Esophagus muscularis mucosa (tissue), 4 donors: ENCODE measurements at regions not wholly inside any gene's neighbourhood (a gene's known extent, or its start where the extent isn't known, plus 50 kb on each side); places are given as distances from the start of the nearest gene placed in this dataset.

Experiments used
- DNase-seq: peaks from one replicate; pipeline ENCODE4 v3.0.0-alpha.2; 2017; ENCODE audit errors: extremely low spot score
- H3K27ac ChIP-seq, 4 donors: fragments of 200-600 bp; sonication (generic); replicated peaks in 1 of 4; 1 replicate in 3 of 4; 2 replicates in 1 of 4; pipeline ENCODE4 v1.5.1; 2016 to 2019; ENCODE audit warnings: mild to moderate bottlenecking in 1 of 4
- H3K27me3 ChIP-seq, 4 donors: fragments of 200-600 bp; sonication (generic); one replicate each; pipeline versions ENCODE4 v1.5.1 to v1.6.0; 2016 to 2019
- H3K36me3 ChIP-seq, 4 donors: fragments of 200-600 bp; sonication (generic); one replicate each; pipeline ENCODE4 v1.5.1; 2016 to 2019
- H3K4me1 ChIP-seq, 4 donors: fragments of 200-600 bp; sonication (generic); one replicate each; pipeline ENCODE4 v1.5.1; 2016 to 2019
- H3K4me3 ChIP-seq, 4 donors: fragments of 200-600 bp; sonication (generic); 1 replicate in 2 of 4; 2 replicates in 2 of 4; pipeline ENCODE4 v1.5.1; 2016 to 2019; ENCODE audit warnings: mild to moderate bottlenecking in 4 of 4, moderate library complexity in 1 of 4
- H3K9me3 ChIP-seq, 4 donors: fragments of 200-600 bp; sonication (generic); 1 replicate in 3 of 4; 2 replicates in 1 of 4; pipeline ENCODE4 v1.5.1; 2016 to 2019
- EP300 ChIP-seq: sonication (generic); formaldehyde crosslinking; IDR thresholded peaks from one replicate; pipeline ENCODE4 v1.6.1; 2017; ENCODE audit warnings: antibody characterized with exemption
- POLR2A ChIP-seq: fragments of 450-650 bp; IDR thresholded peaks from one replicate; pipeline ENCODE4 v1.6.1; 2017; ENCODE audit warnings: antibody characterized with exemption, moderate library complexity, mild to moderate bottlenecking, low read depth
- POLR2AphosphoS5 ChIP-seq, 2 donors: sonication (generic); formaldehyde crosslinking; IDR thresholded peaks; one replicate each; pipeline ENCODE4 v1.6.1; 2017; ENCODE audit warnings: antibody characterized with exemption in 2 of 2
- WGBS: methylation state at CpG from one replicate; pipeline ENCODE4 v1.1.5; 2018; 5-methylcytosine and 5-hydroxymethylcytosine counted together
- intact Hi-C: fragments of 100-400 bp; cut with DNase I; formaldehyde crosslinking; loops from one replicate; pipeline ENCODE4 v1.15.1; 2023
- TF ChIP-seq, protein P1 (sequence below), 3 experiments: fragments of 200-600 bp in 2 of 3; fragments of 450-650 bp in 1 of 3; sonication (generic) in 2 of 3; IDR thresholded peaks; one replicate each; pipeline ENCODE4 v1.5.1; 2017 to 2019; ENCODE audit warnings: antibody characterized with exemption in 3 of 3, mild to moderate bottlenecking in 2 of 3, moderate library complexity in 1 of 3

DNA sequence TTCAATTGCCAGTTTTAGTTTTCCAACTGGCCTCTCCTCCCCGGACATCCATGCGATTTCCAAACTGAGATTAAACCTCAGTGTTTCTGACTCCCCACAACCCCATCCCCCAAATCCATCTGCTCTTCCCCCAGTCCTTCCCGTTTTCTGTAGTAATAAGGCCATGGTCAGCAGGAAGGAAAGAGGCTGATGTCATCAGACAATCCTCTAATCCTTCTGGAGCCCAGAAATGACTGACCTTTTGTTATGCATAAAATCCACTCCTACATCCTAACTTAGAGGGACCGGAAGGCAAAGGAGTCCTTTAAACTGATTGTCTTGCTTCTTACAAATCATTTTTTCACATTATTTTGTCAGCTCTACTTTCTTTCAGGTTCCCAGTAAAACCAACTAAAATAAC, 155.8 kb downstream of the INO80D start:
- no peak overlapping the region for H3K4me3 ChIP-seq
- H3K36me3 ChIP-seq = no peaks in the 10 kb centered on the region
- H3K4me1 ChIP-seq = peaks cover 0 to 28% (median 21%) of the 10 kb centered on the region in 4 donors
- no peaks in the 10 kb centered on the region for H3K27me3 ChIP-seq
- H3K9me3 ChIP-seq = no peaks in the 10 kb centered on the region
- intact Hi-C loops = no loop called here
- TF ChIP-seq EP300 (no peak), POLR2AphosphoS5 (IDR thresholded peaks at IDR 0.05) (no peak), POLR2A (no peak)
- TF ChIP-seq, protein P1, sequence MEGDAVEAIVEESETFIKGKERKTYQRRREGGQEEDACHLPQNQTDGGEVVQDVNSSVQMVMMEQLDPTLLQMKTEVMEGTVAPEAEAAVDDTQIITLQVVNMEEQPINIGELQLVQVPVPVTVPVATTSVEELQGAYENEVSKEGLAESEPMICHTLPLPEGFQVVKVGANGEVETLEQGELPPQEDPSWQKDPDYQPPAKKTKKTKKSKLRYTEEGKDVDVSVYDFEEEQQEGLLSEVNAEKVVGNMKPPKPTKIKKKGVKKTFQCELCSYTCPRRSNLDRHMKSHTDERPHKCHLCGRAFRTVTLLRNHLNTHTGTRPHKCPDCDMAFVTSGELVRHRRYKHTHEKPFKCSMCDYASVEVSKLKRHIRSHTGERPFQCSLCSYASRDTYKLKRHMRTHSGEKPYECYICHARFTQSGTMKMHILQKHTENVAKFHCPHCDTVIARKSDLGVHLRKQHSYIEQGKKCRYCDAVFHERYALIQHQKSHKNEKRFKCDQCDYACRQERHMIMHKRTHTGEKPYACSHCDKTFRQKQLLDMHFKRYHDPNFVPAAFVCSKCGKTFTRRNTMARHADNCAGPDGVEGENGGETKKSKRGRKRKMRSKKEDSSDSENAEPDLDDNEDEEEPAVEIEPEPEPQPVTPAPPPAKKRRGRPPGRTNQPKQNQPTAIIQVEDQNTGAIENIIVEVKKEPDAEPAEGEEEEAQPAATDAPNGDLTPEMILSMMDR (IDR thresholded peaks at IDR 0.05) = no peak
- H3K27ac ChIP-seq = no peak overlapping the region
- DNase-seq = no peak
- WGBS = 46% methylated on average over 4 of the region's 4 CpGs

DNA sequence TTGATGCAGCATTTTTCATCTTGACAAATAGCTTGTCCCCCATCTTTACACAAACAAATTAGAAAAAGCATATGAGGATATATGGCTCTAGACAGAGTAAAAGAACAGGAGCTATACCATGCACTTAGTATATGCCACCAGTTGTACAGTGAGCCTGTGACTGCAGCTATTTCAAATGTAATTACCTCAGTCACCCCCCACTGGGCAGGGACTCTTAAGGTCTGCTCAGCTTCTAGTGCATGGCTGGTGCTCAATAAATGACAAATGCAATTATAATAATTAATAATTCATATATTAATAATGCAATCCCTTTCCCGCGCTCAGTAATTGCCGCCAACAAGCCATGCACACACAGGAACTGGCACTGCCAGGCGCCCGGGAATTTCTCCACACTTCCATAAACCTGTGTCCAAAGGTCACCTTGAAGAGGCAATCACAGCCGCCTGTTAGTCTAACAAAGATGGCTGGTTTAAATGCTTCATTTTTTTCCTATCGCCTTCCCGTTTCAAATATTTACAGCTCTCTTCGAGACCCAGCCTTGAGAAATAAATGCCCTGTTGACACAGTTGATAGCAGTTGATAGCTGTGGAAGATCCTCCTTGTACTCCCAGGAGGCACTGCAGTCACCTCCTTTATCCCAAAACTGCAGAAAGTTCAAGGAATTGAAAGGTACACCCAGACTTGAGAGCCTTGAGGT, 156.6 kb downstream of the INO80D start:
- H3K27me3 ChIP-seq = no peaks in the 10 kb centered on the region
- DNase-seq = no peak
- H3K27ac ChIP-seq = no peak overlapping the region
- no peaks in the 10 kb centered on the region for H3K36me3 ChIP-seq
- H3K4me3 ChIP-seq = no peak overlapping the region
- no peaks in the 10 kb centered on the region for H3K9me3 ChIP-seq
- peaks cover 0 to 34% (median 24%) of the 10 kb centered on the region in 4 donors for H3K4me1 ChIP-seq
- TF ChIP-seq POLR2AphosphoS5 (IDR thresholded peaks at IDR 0.05) = no peak
- TF ChIP-seq POLR2A = no peak
- TF ChIP-seq, protein P1 (IDR thresholded peaks at IDR 0.05) = no peak
- no peak for TF ChIP-seq EP300
- 95% methylated on average over 9 of the region's 9 CpGs for WGBS
- intact Hi-C loops = loop anchor here (10.0 kb wide), 1 partner anchor 255 kb away; no protein-coding TSS in a partner anchor

DNA sequence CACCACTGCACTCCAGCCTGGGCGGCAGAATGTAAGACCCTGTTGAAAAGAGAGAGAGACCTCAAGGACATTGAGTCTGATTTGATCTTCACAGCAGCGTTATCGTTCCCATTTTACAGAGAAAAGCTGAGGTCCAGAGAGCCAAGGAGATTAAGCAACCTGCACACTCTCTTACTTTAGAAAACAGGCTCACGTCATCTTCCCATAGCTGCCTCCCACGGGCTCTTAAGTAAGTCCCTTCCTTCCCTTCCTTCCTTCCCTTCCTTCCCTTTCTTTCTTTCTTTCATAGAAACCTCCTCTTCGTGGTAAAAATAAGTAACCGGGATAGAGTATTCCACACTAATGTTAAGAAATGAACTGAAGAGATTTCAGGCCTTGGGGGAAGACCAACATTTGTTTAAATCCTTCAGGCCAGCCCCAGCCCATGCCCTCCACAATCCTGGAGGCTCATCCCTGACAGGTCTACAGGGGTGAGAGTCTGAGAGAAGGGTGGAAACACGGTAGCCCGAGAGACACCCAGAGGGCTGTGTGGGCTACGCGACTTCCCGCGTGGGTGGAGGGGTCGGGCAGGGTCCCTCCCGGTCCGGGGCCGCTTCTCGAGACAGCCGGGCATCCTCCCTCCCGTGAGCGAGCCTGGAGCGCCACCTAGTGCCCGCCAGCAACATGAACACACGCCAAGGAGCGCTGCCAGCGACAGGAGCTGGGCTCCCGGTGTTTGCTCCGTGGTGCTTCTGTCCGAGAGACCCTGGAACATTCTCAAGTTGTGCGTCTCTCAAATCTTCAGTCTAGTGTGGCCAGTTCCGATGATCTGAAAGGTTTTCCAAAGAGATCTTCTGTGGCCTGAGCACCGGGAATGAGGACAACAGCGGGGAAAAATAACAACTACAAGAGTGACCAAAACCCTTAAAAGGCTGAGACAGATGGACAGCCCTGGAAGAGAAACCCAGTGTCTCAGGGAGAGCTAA, 160.3 kb downstream of the INO80D start:
- 10% methylated on average over 33 of the region's 33 CpGs for WGBS
- H3K27ac ChIP-seq = peak overlapping the region; percentile 43 to 64 (median 51)
- TF ChIP-seq POLR2AphosphoS5 (IDR thresholded peaks at IDR 0.05) (no peak), POLR2A (no peak), EP300 (no peak)
- TF ChIP-seq, protein P1 (IDR thresholded peaks at IDR 0.05) = peak; percentile 89 to 96 (median 91)
- peaks cover 0 to 28% (median 21%) of the 10 kb centered on the region in 4 donors for H3K4me1 ChIP-seq
- no peaks in the 10 kb centered on the region for H3K9me3 ChIP-seq
- DNase-seq = no peak
- peak overlapping the region; percentile 36 to 48 (median 44) for H3K4me3 ChIP-seq
- no peaks in the 10 kb centered on the region for H3K27me3 ChIP-seq
- intact Hi-C loops = loop anchor here (10.0 kb wide), 1 partner anchor 251 kb away; no protein-coding TSS in a partner anchor
- no peaks in the 10 kb centered on the region for H3K36me3 ChIP-seq

DNA sequence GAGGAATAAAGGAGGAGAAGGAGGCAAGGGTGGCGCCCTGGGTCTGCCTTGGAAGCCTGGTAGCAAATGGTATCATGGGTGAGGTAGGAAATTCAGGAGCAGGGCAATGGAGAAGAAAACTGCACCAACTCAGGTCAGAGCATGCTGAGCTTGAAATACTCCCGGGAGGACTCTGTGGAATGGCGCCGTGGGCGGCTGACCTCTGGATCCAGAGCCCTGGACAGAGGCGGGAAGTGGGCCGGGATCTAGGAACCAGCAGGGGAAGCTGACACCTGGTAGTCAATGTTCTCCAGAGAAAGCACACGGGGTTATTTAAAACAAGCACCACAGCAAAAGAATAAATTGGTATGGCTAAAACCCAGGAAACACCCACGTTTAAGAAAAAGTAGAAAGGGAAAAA, 161.3 kb downstream of the INO80D start:
- no peaks in the 10 kb centered on the region for H3K36me3 ChIP-seq
- no peak for TF ChIP-seq POLR2A
- no peak for TF ChIP-seq POLR2AphosphoS5 (IDR thresholded peaks at IDR 0.05)
- no peak for TF ChIP-seq EP300
- TF ChIP-seq, protein P1 (IDR thresholded peaks at IDR 0.05) = no peak
- H3K27ac ChIP-seq = no peak overlapping the region
- H3K9me3 ChIP-seq = no peaks in the 10 kb centered on the region
- H3K4me3 ChIP-seq = no peak overlapping the region
- no peaks in the 10 kb centered on the region for H3K27me3 ChIP-seq
- peaks cover 0 to 19% (median 13%) of the 10 kb centered on the region in 4 donors for H3K4me1 ChIP-seq
- 84% methylated on average over 9 of the region's 9 CpGs for WGBS
- intact Hi-C loops = loop anchor here (10.0 kb wide), 1 partner anchor 250 kb away; no protein-coding TSS in a partner anchor
- no peak for DNase-seq
